NOMO-1 treated with DMSO at 0.1 percent for 48 hours (cell line): ENCODE measurements at regions not wholly inside any gene's neighbourhood (a gene's known extent, or its start where the extent isn't known, plus 50 kb on each side); places are given as distances from the start of the nearest gene placed in this dataset.
"Not testable (repeated sequence)": the region's sequence is repeated elsewhere in the genome, so short reads cannot be mapped to it uniquely, and the experiment has no call there.

ENCODE experiments used
- DNase-seq: peaks from one replicate; lab custom pipeline; 2025; ENCODE audit not compliant: unreplicated experiment; lab: John Stamatoyannopoulos, UW

GRCh38 chr3:109648027-109648426, 310.7 kb upstream of the DPPA4 start:
- DNase-seq, result no peak

GRCh38 chr3:109656225-109656624, 318.9 kb upstream of the DPPA4 start:
- no peak for DNase-seq

DNA sequence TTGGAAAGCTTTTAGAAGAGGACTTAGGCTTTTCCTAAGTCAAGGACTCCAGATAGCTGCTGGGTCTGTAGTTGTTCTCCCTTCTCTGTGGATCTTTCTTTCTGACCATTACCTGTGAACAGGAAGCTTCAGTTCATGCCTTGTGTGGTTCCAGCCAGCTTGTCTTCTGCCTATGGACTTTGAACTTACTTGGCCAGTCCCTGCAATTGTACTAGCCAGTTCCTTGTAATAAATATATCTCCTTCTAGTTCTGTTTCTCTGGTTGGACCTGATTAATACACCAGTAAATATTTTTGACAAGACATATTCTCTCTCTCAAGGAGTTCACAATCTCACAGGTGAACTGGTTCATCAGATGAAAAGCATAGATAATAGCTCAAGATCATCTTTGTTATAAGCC, 341.3 kb upstream of the DPPA4 start:
- no peak for DNase-seq

DNA sequence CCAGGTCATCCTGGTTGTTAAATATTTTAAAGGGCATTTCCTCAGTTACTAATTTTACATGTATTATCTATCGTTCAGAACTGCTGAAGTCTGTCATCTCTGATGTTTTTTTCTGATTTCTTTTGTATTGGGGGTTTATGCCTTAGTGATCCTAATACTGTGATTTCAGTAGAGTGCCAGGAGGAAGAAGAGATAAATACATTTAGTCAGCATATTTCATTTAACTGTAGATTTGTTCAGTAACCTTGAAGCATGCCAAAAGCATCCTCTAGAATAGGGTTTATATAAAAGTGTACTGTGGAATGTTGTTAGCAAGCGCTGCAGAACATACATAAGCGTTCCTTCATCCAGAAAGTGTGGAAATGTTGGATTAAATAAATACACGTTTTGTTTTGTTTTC, 342.3 kb upstream of the DPPA4 start:
- DNase-seq, result no peak

DNA sequence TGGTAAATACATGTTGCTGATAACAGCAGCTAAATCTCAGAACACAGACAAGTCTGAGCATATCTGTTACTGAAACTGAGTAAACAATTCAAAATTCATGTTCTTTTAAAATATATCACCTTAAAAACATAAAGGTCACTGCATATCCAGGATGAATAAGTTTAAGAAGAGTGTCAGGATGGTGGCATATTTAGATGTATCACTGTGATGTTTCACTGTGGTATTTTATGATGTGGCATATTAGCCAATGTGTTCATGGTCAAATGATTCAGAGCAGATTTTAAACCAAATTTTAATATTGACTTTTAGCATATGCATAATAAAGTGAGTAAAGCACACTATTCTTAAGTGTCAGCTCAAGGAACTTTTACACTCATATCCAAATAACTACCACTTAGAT, 346.4 kb upstream of the DPPA4 start:
- no peak for DNase-seq

DNA sequence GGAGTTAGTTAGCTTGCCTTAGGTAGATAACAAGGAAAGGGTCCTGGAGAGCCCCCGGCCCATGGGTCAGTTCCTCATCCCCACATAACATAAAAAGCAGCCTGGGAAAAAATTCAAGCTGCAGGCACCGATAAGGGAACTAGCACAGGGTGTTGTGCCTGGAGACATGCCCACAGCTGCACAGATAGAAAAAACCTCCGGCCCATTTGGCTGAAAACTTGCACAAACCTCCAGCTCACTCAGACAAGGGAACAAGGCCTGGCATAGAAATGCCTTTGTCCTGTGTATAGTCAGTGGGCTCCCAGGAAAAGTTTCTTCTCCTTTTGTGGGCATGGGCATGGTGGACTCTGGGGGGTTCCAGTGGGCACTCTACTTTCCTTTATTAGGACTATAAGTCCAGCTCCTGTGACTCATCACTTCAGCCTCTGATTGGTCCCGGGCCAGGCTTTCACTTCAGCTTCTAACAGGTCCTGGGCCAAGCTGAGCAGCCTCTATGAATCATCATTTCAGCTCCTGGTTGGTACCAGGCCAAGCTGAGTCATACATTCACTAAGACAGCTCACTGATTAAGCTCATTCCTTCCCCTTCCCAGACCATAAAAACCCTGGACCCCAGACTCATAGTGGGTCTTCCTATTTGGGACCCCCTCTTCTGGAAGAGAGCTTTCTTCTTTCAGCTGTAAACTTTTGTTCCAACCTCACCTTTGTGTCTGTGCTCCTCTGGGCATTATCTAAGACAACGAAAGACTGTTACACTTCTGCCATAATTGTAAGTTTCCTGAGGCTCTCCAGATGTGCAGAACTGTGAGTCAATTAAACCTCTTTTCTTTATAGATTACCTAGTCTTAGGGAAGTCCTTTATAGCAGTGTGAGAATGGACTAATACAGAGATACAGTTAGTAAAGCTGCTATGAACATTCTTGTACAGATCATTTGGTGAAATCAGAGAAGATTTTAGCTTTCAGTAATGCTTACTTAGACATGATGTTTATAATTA, 348.0 kb upstream of the DPPA4 start:
- no peak for DNase-seq

GRCh38 chr3:109687626-109688025, 350.3 kb upstream of the DPPA4 start:
- DNase-seq, result no peak

DNA sequence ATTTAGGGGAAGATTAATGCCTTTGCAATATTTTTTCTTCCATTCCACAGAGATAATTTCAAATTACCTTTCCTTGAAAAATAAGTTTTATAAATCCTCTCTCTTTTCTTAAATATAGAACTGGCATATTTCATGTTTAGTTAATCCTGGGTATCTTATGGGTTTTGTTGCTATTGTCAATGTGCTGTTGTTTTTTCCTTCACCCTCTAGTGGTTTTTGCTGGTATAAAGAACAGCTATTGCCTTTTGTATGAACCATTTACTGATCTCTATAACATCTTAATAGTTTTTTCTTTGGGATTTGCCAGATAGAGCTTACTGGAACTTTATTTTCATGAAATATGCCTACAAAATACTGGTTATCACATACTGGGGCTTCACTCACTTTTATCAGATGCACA, 359.6 kb upstream of the DPPA4 start:
- DNase-seq, result no peak

- no peak for DNase-seq
Observed at GRCh38 chr3:109702252-109702651, 364.9 kb upstream of the DPPA4 start.

DNA sequence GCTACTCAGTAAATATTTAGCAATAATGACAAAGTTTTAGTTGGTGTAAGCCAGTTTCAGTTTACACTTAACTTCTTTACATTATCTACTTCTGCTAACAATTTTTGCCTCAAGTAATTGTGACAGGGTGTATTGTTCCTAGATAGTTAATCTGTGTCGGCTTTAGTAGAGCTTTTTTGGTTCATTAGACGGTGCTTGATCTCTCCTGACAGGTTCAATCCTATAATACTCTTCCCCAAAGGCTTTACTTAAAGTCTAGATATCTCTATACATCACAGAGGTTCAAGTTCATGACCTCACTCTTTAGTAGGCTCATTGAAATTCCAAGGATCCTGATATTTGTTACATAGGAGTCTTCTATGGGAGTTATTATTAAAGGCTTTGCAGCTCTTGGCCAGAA, 365.6 kb upstream of the DPPA4 start:
- DNase-seq, result no peak

- DNase-seq, result not testable (repeated sequence)
Observed at GRCh38 chr3:109705133-109705532, 367.8 kb upstream of the DPPA4 start.

DNA sequence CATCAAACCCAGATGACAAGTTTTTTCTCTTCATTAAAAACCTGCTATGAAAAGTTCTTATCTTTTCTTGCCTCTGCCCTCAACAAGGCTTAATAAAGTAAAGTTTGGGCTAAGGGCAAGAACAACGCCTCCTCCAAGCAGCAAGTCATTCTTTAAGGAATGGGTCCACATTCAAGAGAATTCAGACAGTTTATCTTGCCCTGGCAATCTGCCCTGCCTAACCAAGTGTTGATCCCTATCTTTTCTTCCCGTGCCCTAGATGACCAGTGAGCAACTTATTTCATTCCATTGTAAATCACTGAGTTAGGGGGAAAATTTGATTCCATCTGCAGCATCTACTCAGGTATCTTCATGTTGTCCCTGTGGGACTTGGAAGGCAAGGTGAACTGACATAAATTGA, 370.3 kb upstream of the DPPA4 start:
- DNase-seq, result no peak

DNA sequence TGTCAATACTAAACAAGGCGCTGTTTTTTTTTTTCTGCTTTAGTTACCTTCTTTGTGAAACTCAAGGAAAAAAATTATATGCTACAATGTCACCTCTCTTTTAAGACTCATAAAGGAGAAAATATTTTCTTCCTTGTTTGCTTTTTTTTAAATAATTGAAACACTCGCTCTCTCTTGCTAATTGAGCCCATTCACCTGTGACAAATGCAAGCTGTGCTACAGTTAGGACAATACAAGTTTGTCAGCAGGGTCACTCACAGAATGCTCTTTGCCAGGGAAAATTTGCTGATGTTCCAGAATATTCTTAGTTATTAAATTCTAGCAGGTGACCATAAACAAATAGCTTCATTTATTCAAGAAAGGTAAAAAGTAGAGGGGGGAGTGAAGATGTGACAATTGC, 375.9 kb upstream of the DPPA4 start:
- DNase-seq, result no peak

- DNase-seq, result no peak
Observed at GRCh38 chr3:109715707-109716106, 378.4 kb upstream of the DPPA4 start.

DNA sequence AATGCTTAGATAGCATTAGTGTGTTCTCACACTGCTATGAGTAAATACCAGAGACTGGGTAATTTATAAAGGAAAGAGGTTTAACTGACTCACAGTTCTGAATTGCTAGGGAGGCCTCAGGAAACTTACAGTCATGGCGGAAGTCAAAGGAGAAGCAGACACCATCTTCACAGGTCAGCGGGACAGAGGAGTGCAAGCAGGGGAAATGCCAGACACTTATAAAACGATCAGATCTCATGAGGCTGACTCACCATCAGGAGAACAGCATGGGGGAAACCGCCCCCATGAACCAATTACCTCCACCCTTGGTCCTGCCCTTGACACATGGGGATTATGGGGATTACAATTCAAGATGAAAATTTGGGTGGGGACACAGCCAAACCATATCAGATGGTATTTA, 381.5 kb upstream of the DPPA4 start:
- DNase-seq, result no peak

DNA sequence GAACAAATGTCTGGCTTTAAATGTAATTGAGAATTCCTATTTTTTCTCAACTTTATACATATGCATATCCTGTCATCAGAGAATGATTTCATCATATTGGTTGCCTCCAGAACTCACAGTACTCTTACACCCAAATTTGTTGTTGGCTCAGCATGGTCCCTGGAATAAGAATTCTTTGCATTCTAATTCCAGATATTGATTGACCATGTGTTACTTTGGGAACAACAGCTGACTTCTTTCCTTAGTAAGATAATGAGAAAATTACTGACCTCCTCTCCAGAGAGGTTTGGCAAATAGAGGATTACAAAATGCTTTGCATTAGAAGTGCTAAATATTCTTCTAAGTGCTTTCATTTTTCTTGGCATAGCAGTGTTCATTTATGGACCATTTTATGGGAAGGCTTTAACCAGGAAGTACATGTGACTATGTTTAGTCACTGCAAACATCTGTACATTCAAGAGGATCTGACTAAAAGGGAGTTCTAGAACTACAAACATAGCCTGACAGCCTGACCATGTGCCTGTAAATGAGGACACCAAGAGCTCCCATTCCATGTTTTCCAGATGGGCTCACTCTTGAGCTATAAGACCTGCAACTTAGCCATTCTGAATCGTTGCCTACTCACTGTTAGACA, 391.6 kb upstream of the DPPA4 start:
- DNase-seq, result no peak

DNA sequence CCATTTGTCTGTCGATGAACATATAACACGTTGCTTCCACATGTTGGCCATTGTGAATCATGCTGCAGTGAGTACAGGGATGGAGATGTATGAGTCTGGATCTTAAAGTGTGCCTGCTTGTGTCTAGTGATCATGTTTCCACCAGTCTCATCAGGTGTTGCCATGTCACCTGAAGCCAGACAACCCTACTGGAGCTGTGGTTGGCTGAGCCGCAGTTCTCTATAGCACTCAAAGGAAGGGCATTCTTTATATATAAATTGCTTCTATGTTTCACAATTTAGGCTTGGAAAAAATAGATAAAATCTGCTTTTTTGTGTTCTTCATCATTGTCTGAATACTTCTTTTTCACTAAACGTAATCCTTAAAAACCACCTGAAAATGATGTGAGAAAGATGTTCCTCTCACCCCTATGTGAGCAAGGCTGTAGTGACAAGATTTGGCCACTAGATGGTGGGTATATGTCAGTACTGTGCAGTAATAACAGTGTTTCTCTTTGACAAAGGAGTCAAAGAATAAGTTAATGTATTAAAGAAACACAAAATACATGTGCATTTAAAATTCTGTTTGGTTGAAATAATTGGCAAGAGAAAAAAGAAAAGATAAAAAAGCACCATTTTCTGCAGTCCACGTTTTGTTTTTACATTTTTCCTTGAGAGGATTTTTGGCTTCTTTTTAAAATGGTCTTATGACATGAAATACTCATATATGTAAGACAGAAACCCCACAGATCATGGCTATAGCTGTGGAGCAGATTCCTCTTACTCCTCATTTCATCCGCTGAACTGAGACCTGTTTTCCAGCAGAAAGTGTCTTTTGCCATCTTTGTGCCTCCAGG, 394.5 kb upstream of the DPPA4 start:
- DNase-seq, result peak; percentile 34

GRCh38 chr3:109743981-109744380, 406.6 kb upstream of the DPPA4 start:
- DNase-seq, result no peak

- DNase-seq, result no peak
Observed at GRCh38 chr3:109772520-109772919, 435.2 kb upstream of the DPPA4 start.

- no peak for DNase-seq
Observed at GRCh38 chr3:109774108-109774507, 436.8 kb upstream of the DPPA4 start.

DNA sequence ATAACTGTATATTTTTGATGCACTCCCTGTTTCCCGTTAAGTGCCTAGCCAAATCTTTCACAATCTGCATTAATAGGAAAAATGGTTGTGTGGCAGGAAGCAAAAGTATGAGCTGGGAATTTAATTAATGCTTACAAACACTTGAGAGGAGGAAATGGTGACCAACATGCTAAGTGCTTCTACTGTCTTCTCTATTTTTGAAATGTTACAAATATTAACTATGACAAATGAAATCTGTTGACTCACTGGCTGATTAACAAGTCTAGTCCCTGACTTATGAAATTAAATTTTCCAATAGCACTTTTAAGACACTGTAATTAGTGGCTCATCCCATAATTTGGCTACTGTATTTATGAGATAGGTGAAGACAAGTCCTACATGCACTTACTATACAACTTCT, 446.9 kb upstream of the DPPA4 start:
- no peak for DNase-seq
